ENCODE measurements at regions not wholly inside any gene's neighbourhood (a gene's known extent, or its start where the extent isn't known, plus 50 kb on each side); places are given as distances from the start of the nearest gene placed in this dataset.

GRCh38 chr2:106658616-106659015, 171.5 kb downstream of the CD8B2 start:
- no peak for TF ChIP-seq CTCF (IDR thresholded peaks at IDR 0.05)
- no peak for TF ChIP-seq POLR2A (IDR thresholded peaks at IDR 0.05)

All from right lobe of liver (tissue), 4 donors.